CD4-positive, alpha-beta T cell treated with Interferon gamma for 1 hour (primary cell): ENCODE measurements at regions not wholly inside any gene's neighbourhood (a gene's known extent, or its start where the extent isn't known, plus 50 kb on each side); places are given as distances from the start of the nearest gene placed in this dataset.
"Not testable (repeated sequence)": the region's sequence is repeated elsewhere in the genome, so short reads cannot be mapped to it uniquely, and the experiment has no call there.

Experiments used
- DNase-seq: peaks from one replicate; pipeline ENCODE4 v3.0.0-alpha.2; 2020

DNA sequence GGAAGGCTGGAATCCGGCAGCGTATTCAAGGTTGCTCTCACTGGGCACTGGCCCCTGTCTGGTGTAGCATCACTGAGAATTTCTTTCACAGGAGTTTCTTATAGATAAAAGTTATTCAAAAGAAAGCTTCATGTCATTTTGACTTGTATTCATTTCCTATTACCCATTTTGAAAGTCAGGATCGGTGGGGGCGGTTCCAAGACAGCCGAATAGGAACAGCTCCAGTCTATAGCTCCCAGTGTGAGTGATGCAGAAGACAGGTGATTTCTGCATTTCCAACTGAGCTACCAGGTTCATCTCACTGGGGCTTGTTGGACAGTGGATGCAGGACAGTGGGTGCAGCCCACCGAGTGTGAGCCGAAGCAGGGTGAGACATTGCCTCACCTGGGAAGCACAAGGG, 51.5 kb upstream of the CDC42EP3 start:
- DNase-seq: not testable (repeated sequence)

DNA sequence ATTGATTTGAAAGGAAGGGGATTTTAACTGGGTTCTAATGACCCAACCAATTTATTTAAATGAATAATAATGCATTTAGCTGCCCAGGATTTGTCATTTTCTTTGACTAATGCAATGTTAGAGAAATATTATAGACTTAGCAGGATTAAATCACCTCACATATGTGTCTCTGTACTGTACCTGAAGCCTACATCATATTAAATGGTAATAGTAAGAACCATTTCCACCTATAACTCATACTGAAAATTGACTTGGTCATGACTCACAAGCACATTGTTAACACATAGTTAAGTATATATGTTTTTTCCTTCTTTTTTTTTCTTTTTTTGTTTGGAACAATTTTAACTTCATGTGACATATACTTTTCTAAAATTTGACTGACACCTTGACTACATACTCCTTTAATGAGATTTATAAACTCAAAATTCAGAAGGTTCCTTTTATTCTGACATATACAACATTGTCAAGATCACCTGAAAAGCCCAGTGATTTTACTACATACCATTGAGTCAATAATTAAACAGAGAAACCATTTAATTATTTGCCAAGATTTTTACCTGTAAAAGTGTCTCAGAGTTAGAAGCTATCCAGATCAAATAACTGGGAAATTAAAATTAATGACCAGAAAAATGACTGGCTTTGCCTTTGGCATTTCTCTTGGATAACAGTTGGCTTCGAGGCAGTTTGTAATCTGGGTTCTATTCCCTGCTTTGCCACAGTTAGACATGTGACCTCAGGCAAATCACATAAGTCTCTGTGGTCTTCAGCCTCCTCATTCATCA, 58.8 kb upstream of the CDC42EP3 start:
- DNase-seq: no peak

DNA sequence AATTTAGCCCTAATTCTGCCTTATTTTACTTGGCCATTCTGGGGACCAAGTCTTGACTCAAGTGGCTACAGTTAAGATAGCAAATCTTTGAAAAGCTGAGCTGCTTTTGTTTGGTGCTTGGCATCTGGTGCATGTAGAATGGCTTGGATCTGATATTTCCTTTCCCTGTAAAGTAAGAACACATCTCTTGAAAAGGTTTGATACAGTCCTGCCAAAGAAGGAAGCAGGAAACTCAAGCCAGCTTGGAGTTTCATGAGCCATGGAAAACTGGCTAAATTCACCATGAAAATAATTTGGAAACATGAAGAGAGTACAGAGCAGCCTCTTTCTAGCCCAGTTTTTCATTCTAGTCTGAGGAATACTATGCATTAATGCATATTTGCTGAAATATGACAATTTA, 61.0 kb upstream of the CDC42EP3 start:
- DNase-seq: not testable (repeated sequence)

DNA sequence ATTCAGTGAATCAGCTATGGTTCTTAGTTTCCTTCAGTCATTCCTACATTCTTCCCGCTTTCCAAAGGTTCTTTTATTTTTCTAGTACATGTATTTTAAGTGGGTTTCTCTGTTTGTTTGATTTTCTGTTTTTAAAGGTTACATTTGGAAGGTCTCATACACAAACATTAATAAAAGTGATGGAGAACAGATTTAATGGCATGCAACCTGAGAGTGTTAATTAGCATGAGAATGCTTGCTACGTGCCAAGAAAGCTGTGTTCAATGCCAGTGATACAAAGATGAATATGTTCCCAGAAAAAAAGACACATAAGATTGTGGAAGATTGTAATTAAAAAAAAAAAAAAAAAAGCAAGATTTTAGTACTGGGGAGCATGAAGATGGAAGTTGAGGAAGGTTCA, 61.8 kb upstream of the CDC42EP3 start:
- DNase-seq: no peak

DNA sequence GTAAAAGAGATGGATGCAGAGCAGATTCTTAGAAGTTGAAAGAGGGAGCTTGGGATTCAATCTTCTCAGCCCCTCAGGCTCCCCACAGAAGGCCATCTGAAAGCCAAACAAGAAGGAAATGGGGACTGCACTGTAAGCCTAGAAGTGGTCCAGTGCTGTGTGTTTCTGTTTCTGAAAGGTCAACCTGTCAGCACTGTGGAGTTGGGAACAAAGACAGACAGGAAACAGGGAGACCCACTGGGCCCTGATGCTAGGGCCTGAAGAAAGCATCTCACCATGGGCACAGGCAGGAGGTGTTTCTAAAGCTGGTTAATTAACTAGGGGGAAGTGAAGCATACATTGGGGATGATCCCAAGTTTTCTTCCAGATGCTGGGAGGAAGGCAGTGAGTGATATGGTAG, 62.5 kb upstream of the CDC42EP3 start:
- not testable (repeated sequence) for DNase-seq

DNA sequence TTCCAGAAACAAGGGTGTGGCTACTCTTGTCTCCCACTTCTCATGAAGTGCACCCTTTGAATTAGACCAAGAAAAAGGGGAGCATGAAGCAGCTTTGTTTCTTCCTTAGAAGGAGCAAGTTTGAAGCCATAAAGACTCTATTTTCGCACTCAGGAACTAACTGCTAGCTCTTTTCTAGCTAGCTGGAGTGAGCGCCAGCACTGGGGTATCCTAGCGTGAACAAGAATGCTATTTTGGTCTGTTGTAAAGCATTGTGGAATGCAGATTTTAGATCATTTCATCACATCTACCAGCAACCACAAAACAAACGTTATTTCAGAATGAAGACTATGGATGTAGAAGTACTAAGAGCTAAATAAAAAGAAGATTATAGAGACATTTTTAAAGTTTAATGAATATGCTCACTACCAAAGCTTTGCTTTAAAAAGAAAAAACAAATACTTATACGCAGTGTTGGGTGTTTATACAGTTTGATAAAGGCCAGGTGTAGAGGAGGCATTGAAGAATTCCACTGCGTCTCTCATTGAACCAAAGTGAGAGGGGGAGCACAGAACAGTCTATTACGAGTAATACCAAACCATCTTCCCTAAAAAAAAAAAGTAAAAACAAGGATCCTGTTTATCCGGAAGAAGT, 63.6 kb upstream of the CDC42EP3 start:
- not testable (repeated sequence) for DNase-seq

DNA sequence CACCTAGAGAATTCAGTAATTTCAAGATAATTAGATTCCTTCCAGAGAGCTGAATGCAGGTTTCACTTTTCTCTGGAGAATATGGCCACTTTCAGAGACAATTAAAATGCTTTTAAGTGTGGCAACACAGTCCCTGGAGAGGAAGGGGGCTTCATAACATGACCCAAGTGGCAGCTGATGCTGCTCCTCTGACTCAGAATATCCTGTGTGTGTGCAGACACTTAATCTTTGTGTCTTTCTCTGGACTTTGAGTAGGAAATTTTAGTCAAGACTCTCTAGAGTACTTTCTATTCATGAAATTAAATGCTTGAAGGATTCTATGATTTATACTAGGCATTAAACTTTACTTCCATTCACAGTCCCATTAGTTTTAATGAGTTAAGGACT, 64.1 kb upstream of the CDC42EP3 start:
- not testable (repeated sequence) for DNase-seq

DNA sequence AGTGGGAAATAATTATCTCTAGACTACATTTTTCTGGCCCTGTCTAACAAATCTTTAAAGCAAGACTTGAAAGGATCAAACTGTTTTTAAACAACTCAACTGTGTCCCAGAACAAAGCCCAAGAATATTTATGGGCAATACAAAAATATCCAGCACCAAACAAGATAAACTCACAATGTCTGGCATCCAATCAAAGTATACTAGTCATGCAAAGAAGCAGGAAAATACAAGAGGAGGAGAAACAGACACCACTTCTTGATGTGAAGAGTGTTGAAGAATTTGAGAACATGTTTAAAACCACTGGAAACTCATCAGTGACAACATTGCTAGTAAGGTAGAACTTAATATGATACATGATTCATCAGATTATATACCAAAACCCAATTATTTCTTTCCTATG, 66.1 kb upstream of the CDC42EP3 start:
- no peak for DNase-seq

DNA sequence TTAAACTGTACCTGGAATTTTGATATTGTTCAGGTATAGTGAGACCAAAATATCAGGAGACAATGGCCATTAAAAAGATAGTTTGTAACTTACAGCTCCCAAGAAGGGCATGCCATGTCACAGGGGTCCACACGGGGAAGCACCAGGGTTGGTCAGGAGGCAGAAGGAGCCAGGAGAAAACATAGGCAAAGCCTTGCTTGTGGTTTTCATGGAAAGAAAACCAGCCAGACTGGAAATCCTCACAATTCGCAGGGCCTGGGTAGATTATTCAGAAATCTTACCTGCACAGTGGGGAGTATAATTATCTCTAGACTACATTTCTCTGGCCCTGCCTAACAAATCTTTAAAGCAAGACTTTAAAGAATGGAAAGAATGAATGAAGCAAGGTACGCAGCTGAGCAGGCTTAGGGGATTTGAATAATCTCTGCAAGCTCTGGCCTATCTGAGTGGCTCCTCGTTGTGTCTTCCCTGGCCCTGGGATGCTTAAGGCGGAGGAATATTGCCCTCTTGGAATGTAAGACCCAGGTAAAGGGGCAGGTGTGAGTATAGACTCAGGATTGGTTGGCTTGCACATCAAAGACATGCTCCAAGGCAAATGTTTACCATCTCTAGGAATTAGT, 66.9 kb upstream of the CDC42EP3 start:
- DNase-seq: no peak

DNA sequence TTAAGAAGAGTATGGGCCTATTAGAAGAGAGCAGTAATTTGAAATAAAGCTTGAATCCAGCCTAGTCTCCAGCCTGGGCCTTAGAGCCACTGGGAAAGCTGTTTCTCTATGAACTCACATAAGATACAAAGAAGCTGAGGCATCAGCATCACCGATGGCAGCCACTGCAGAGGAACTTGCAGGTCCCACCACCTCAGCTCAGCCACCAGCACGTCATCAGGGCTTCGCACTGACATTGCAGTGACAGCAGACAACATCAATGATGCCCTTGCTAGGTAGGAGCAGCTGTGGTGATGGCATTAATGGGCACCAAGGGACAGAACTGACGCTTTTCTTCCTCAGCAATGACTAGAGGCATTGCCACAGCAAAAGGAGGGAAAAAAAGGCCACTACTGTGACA, 67.7 kb upstream of the CDC42EP3 start:
- DNase-seq: no peak

DNA sequence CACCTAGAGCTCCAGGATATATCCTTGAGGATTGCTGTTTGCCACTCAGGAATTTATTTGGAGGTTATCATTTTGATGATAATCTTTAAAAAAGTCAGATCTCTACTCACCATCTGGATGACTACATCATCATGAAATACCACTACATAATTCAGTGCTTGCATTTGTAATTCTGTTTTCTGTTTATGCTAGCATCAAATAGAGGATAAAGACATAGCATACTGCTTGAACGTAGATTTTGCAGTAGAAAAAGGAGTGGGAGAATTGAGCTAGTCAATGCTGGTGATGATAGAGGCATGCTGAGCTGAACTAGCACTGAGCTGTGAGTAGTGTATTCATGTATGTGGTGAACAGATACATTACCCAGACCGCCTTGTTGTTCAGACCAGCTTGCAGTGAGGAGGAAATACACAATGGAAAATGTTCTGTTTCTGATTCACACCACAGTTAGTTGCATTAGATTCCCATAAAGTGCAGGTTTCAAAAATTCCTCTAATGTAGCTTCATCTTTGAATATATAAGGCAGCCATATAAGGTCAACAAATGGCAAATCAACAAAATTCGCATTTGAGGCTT, 68.8 kb upstream of the CDC42EP3 start:
- DNase-seq: no peak

DNA sequence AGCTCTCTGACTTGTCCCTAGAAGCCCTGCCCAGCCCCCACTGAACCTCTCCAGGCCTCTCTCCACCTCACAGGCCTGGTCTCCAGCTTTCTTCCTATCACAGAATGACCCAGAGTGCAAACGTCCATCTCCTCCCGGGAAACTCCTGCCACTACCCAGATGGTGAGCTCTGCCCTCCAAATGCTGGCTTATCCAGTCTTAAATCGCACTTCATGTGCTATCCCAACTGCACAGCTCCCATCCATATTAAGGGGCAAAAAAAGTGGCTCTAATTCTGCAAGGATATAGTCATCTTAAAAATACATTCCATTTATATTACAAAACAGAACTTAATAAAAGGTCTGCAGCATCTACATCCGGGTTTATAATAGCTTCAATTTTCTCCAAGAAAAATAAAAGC, 70.8 kb upstream of the CDC42EP3 start:
- DNase-seq: no peak

DNA sequence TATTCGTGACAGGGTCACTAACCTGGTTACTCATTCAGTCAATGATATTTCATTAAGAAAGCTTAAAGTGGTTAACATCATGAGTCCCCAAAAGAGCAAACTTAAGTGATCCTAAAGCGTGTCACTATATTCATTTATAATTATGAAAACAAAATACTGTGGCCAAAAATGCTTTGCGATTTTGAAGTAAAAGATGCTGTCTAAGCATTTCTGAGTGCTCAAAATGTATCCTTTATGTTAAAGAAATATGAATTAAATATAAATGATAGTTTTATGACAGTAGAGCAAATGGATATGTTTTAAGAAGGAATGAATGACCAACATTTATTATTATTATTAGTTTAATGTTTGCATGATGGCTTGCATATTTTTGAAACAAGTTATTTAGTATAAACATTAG, 72.6 kb upstream of the CDC42EP3 start:
- DNase-seq: no peak

DNA sequence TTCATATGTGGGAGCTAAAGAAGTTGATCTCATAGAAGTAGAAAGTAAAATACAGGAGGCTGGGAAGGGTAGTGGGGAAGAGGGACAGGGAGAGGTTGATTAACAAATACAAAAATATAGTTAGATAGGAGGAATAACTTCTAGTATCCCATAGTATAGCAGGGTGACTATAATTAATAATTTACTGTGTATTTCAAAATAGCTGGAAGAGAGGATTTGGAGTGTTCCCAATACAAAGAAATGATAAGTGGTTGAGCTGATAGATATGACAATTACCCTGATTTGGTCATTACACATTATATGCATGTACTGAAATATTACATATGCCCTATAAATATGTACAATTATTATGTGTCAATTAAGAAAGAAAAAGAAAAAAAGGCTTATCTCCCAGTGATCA, 73.5 kb upstream of the CDC42EP3 start:
- not testable (repeated sequence) for DNase-seq

DNA sequence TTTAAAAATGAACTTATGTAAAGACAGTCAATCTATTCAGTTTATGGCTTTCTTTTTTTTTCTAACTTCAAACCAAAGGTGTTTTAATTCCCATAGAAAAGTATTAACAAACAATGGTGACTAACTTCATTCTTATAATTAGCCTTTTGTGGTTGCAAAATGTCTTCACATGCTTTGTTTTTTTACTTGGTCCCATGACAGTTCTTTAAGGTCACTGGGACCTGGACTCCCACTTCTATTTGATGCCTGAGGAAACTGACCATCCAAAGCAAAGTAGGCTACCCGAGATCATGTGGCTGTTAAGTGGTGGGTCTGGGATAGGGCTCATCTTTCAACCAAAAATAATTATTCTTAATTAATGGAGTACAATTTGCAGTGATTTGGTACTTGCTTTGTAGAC, 74.6 kb upstream of the CDC42EP3 start:
- not testable (repeated sequence) for DNase-seq

DNA sequence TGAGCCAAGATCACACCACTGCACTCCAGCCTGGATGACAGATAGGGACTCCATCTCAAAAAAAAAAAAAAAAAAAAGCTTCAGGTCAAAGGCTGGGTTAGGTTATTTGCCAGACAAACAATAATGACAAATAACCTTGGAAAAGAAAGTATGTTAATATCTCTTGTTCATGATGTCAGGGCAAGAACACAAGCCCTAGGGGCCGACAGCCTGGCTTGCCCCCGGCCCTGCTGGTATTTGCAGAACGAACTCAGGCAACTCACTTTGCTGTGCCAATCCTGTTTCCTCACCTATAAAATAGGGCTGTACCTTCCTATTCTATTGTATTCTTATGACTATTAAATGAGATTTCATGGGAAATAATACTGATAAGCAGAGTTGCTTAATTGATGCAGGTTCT, 75.4 kb upstream of the CDC42EP3 start:
- DNase-seq: no peak

DNA sequence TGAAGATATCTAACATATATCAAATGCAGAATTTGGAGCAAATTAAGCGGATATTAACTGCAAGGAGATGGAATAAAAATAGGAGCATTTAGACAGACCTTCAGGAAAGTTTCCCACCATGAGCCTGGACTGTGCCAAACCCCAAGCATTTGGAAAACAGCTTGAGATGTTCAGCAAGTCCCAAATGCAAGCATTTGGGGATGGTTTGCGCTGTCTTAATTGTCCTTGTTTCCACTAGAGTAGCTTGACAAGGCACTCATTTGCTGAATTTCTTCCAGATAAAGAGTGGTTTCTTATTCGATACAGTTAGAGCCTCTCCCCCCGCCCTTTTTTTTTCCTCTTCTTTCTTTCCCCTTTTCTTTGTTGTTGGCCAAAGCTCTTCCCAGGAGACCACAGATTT, 77.1 kb upstream of the CDC42EP3 start:
- no peak for DNase-seq

DNA sequence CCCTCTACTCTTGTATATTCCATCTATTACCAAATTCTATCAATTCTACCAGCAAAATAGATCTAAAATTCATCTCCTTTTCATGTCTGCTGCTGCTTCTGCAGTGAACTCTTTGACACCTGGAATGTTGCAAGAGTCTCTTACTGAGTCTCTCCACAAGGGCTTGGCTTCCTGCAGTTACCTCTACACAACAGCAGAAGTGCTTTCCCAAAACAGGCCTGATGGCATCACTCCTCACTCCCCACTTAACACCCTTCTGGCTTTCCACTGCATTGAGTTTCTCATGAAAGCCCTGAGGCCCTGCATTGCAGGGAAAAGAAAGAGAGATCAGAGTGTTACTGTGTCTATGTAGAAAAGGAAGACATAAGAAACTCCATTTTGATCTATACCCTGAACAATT, 78.8 kb upstream of the CDC42EP3 start:
- DNase-seq: not testable (repeated sequence)

DNA sequence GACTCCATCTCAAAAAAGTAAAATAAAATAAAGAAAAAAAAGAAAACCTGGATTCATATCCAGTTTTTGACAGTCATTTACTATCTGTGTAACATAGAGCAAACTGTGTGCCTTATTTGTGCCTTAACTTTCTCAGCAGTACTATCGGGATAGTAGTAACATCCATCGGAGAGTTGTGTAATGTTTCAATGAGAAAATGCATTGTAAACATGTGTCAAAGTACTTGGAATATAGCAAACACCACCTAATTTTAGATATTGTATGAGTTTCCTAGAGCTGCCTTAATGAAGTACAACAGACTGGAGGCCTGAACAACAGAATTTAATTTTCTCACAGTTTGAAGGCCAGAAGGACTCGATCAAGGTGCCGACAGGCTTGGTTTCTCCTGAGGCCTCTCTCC, 81.3 kb upstream of the CDC42EP3 start:
- no peak for DNase-seq

DNA sequence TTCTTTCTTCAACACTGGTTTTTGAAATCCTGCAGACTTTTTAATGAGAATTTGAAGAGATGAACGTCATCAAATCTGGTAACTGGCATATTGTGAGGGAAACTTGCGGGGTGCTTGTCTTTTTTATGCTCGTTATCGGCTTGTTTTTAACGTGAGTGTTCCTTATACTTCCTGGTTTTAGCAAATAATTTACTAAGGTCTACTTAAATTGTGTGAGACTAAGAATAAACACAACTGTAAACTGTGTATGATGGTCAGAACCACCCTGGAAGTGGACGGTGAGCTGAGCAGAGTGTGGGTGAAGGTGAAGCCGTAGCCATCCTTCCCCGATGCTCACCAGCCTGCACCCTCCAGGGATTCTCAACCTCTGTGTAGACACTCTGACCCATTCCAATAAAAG, 82.3 kb upstream of the CDC42EP3 start:
- DNase-seq: no peak

DNA sequence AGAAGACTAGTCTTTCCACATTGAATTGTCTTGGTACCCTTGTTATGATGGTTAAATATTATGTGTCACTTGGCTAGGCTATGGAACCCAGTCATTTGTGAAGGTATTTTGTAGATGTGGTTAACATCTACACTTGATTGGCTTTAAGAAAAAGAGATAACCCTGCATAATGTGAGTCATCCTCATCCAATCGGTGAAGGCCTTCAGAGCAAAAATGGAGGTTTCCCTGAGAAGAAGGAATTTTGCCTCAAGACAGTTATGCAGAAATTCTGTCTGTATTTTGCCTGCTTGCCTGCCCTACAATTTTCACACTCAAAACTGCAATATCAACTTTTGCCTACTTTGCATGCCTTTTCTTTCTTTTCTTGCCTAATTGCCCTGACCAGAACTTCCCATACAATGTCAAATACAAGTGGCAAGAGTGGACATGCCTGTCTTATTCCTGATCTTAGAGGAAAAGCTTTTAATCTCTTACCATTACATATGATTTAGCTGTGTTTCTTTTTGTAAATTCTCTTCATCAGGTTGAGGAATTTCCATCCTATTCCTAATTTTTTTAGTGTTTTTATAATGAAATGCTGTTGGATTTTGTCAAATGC, 84.6 kb upstream of the CDC42EP3 start:
- not testable (repeated sequence) for DNase-seq

DNA sequence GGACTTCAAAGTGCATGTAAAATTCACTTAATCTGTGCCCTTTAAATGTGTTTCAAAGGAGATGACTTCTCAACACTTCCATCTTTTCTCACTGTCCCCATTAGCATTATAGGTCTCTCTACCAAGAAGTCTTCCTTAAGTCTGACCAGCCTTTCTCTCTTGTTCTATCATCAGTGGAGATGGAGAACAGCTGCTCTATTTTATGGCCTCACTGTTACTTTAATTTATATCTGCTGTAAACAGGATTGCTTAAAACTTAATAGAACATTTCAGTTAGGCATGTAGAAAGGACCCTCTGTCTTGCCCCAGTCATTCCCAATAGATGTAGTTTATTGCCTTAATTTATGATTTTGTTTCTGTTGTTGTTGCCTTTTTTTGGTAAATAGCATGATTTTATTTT, 86.0 kb upstream of the CDC42EP3 start:
- DNase-seq: not testable (repeated sequence)

DNA sequence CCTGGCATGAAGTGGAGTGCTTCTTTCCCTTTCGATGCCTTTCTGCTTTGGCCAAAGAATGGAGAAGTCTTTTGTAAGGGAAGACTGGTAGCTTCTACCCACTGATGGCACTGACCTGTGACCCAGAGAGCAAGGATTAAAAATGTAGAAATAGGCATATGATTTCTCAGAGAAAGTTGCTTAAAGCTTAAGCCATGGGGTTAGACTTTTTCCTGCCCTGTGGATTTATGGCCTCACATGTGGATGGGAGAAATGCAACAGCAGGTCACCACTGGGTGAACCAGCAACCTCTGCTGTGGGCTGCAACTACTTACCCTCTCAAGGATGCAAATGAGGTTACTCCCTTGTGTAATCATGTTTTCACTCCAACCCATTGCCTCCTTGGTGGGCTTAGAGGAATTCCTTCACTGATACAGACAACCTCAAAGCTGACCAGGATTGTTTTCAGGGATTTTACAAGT, 86.7 kb upstream of the CDC42EP3 start:
- not testable (repeated sequence) for DNase-seq
